K562 (cell line): ENCODE measurements at regions not wholly inside any gene's neighbourhood (a gene's known extent, or its start where the extent isn't known, plus 50 kb on each side); places are given as distances from the start of the nearest gene placed in this dataset.
A peak's percentile ranks its signal among the peaks of the same experiment; 100 is the strongest.

Experiments used
- ATF1 ChIP-seq, 2 experiments: fragments of 450-650 bp in 1 of 2; IDR thresholded peaks; 2 replicates each; pipeline ENCODE4 v1.6.1; 2016; ENCODE audit warnings: missing compliant biosample characterization in 1 of 2, missing genetic modification characterization in 1 of 2
- ATF3 ChIP-seq, 2 experiments: fragments of 450-650 bp in 1 of 2; sonication (generic) in 1 of 2; formaldehyde crosslinking in 1 of 2; IDR thresholded peaks in 1 of 2; conservative IDR thresholded peaks in 1 of 2; 2 replicates each; pipeline versions ENCODE4 v1.6.1 to v1.8.1; 2016 to 2023; ENCODE audit warnings: mild to moderate bottlenecking in 2 of 2, moderate library complexity in 2 of 2, inconsistent platforms in 1 of 2, missing genetic modification reagents in 1 of 2
- ATF7 ChIP-seq: fragments of 450-650 bp; IDR thresholded peaks from 2 replicates; pipeline ENCODE4 v1.7.1; 2014; ENCODE audit warnings: mild to moderate bottlenecking, moderate library complexity
- LEF1 ChIP-seq: fragments of 450-650 bp; IDR thresholded peaks from 2 replicates; pipeline ENCODE4 v1.6.1; 2016; ENCODE audit warnings: mild to moderate bottlenecking
- MGA ChIP-seq: fragments of 450-650 bp; IDR thresholded peaks from 2 replicates; pipeline ENCODE4 v1.6.1; 2016; ENCODE audit warnings: mild to moderate bottlenecking, moderate library complexity
- POLR2G ChIP-seq: fragments of 200-400 bp; formaldehyde crosslinking; IDR thresholded peaks from 2 replicates; pipeline ENCODE4 v1.6.1; 2017; ENCODE audit warnings: low read depth, mild to moderate bottlenecking, antibody characterized with exemption, low read length, moderate library complexity
- SRSF1 ChIP-seq: fragments of 200-400 bp; formaldehyde crosslinking; IDR thresholded peaks from 2 replicates; pipeline ENCODE4 v1.6.1; 2017; ENCODE audit warnings: mild to moderate bottlenecking, low read depth, low read length, moderate library complexity
- TCF3 ChIP-seq: sonication (generic); formaldehyde crosslinking; IDR thresholded peaks from 2 replicates; pipeline ENCODE4 v1.4.0; 2020; ENCODE audit warnings: mild to moderate bottlenecking, missing genetic modification reagents
- YY1 ChIP-seq, 3 experiments: IDR thresholded peaks; 2 replicates each; pipeline ENCODE4 v1.6.1; 2011; ENCODE audit warnings: low read length in 2 of 3, mild to moderate bottlenecking in 2 of 3, moderate library complexity in 2 of 3, borderline replicate concordance in 1 of 3, control low read depth in 1 of 3, low read depth in 1 of 3; ENCODE audit not compliant: insufficient read depth in 3 of 3, insufficient replicate concordance in 2 of 3, control insufficient read depth in 1 of 3, insufficient read length in 1 of 3; ENCODE audit errors: extremely low read depth in 1 of 3
- ZNF639 ChIP-seq, 2 experiments: fragments of 200-800 bp in 1 of 2; sonication (Bioruptor generic) in 1 of 2; sonication (generic) in 1 of 2; formaldehyde crosslinking in 1 of 2; IDR thresholded peaks in 1 of 2; conservative IDR thresholded peaks in 1 of 2; 2 replicates each; pipeline versions ENCODE4 v1.5.0 to v1.6.1; 2016 to 2020; ENCODE audit warnings: missing compliant biosample characterization in 1 of 2, missing genetic modification characterization in 1 of 2, missing genetic modification reagents in 1 of 2

- TF ChIP-seq ZNF639 (CRISPR knock-in tag; conservative IDR thresholded peaks at IDR 0.05 in 1 of 2, IDR thresholded peaks at IDR 0.05 in 1 of 2) (no peak), ATF1 (CRISPR knock-in tag; IDR thresholded peaks at IDR 0.05) (no peak), ATF1 (tag; IDR thresholded peaks at IDR 0.05) (0 out of 2 replicates have a peak, but pooled peaks have one; percentile 19), YY1 (IDR thresholded peaks at IDR 0.05; ENCODE audit: borderline replicate concordance in 1 of 3, control insufficient read depth in 1 of 3, extremely low read depth in 1 of 3, insufficient read depth in 3 of 3, insufficient read length in 1 of 3, insufficient replicate concordance in 2 of 3, low read depth in 1 of 3, low read length in 2 of 3) (no peak), TCF3 (CRISPR knock-in tag) (peak; percentile 37; the same call in 1 of the 2 replicates), MGA (peak; percentile 87), ATF7 (peak; percentile 92), SRSF1 (no peak), ATF3 (IDR thresholded peaks at IDR 0.05) (peak; percentile 99), ATF3 (CRISPR knock-in tag; conservative IDR thresholded peaks at IDR 0.05) (no peak), LEF1 (peak; percentile 77; the same call in 1 of the 2 replicates), POLR2G (peak; percentile 36; the same call in 1 of the 2 replicates)
These were observed 105.9 kb upstream of the SLC45A1 start (continued) for GRCh38 chr1:8211883-8212579.
